ENCODE measurements at regions not wholly inside any gene's neighbourhood (a gene's known extent, or its start where the extent isn't known, plus 50 kb on each side); places are given as distances from the start of the nearest gene placed in this dataset.
"Not testable (repeated sequence)": the region's sequence is repeated elsewhere in the genome, so short reads cannot be mapped to it uniquely, and the experiment has no call there.

GRCh38 chr20:56773749-56774148, 144.6 kb downstream of the TFAP2C start:
- DNase-seq = no peak

GRCh38 chr20:56774873-56775272, 145.8 kb downstream of the TFAP2C start:
- no peak for DNase-seq

- no peak for DNase-seq
Measured at GRCh38 chr20:56776345-56776744, 147.2 kb downstream of the TFAP2C start.

GRCh38 chr20:56778765-56779195, 149.7 kb downstream of the TFAP2C start:
- peak; percentile 58 for DNase-seq

- no peak for DNase-seq
Measured at GRCh38 chr20:56779452-56780143, 150.5 kb downstream of the TFAP2C start.

- no peak for DNase-seq
Measured at GRCh38 chr20:56780266-56780665, 151.2 kb downstream of the TFAP2C start.

- DNase-seq = no peak
Measured at GRCh38 chr20:56781108-56781739, 152.1 kb downstream of the TFAP2C start.

- DNase-seq = not testable (repeated sequence)
Measured at GRCh38 chr20:56781987-56782560, 153.0 kb downstream of the TFAP2C start.

GRCh38 chr20:56782814-56783213, 153.7 kb downstream of the TFAP2C start:
- not testable (repeated sequence) for DNase-seq

GRCh38 chr20:56783826-56784225, 154.7 kb downstream of the TFAP2C start:
- no peak for DNase-seq

- no peak for DNase-seq
Measured at GRCh38 chr20:56786503-56786902, 157.4 kb downstream of the TFAP2C start.

- peak; percentile 98 for DNase-seq
Measured at GRCh38 chr20:56788041-56788670, 159.1 kb downstream of the TFAP2C start.

GRCh38 chr20:56788671-56789610, 159.8 kb downstream of the TFAP2C start:
- no peak for DNase-seq

- no peak for DNase-seq
Measured at GRCh38 chr20:56793916-56794315, 164.8 kb downstream of the TFAP2C start.

- DNase-seq = no peak
Measured at GRCh38 chr20:56795492-56795891, 166.4 kb downstream of the TFAP2C start.

- no peak for DNase-seq
Measured at GRCh38 chr20:56796345-56796744, 167.2 kb downstream of the TFAP2C start.

- no peak for DNase-seq
Measured at GRCh38 chr20:56797023-56797422, 167.9 kb downstream of the TFAP2C start.

- DNase-seq = no peak
Measured at GRCh38 chr20:56798634-56799033, 169.5 kb downstream of the TFAP2C start.

GRCh38 chr20:56799187-56799586, 170.1 kb downstream of the TFAP2C start:
- DNase-seq = no peak

- no peak for DNase-seq
Measured at GRCh38 chr20:56800088-56800487, 171.0 kb downstream of the TFAP2C start.

- peak; percentile 57 for DNase-seq
Measured at GRCh38 chr20:56801971-56802755, 173.1 kb downstream of the TFAP2C start.

- DNase-seq = no peak
Measured at GRCh38 chr20:56802805-56803204, 173.7 kb downstream of the TFAP2C start.
